IPS-NIHi7 (cell line): ENCODE measurements at regions not wholly inside any gene's neighbourhood (a gene's known extent, or its start where the extent isn't known, plus 50 kb on each side); places are given as distances from the start of the nearest gene placed in this dataset.

Experiments used
- DNase-seq: peaks from one replicate; pipeline ENCODE4 v3.0.0; 2012; ENCODE audit warnings: mixed read lengths; ENCODE audit errors: extremely low spot score

- no peak for DNase-seq
Measured at GRCh38 chr15:62684123-62684808, 358.3 kb upstream of the TPM1 start.

GRCh38 chr15:62691008-62691407, 351.5 kb upstream of the TPM1 start:
- DNase-seq = no peak

- no peak for DNase-seq
Measured at GRCh38 chr15:62697636-62698035, 344.9 kb upstream of the TPM1 start.

- DNase-seq = no peak
Measured at GRCh38 chr15:62698646-62699045, 343.9 kb upstream of the TPM1 start.

GRCh38 chr15:62706317-62706716, 336.2 kb upstream of the TPM1 start:
- no peak for DNase-seq

- no peak for DNase-seq
Measured at GRCh38 chr15:62708470-62708869, 334.1 kb upstream of the TPM1 start.

GRCh38 chr15:62709261-62709660, 333.3 kb upstream of the TPM1 start:
- peak; percentile 39 for DNase-seq

- DNase-seq = no peak
Measured at GRCh38 chr15:62711691-62712454, 330.7 kb upstream of the TPM1 start.

GRCh38 chr15:62712455-62712839, 330.1 kb upstream of the TPM1 start:
- no peak for DNase-seq

- no peak for DNase-seq
Measured at GRCh38 chr15:62715946-62716345, 326.6 kb upstream of the TPM1 start.

- no peak for DNase-seq
Measured at GRCh38 chr15:62717496-62717895, 325.1 kb upstream of the TPM1 start.

- no peak for DNase-seq
Measured at GRCh38 chr15:62719316-62719715, 323.2 kb upstream of the TPM1 start.

- no peak for DNase-seq
Measured at GRCh38 chr15:62722237-62722636, 320.3 kb upstream of the TPM1 start.

- no peak for DNase-seq
Measured at GRCh38 chr15:62726461-62726860, 316.1 kb upstream of the TPM1 start.

- no peak for DNase-seq
Measured at GRCh38 chr15:62727501-62727900, 315.0 kb upstream of the TPM1 start.

- DNase-seq = no peak
Measured at GRCh38 chr15:62730825-62731224, 311.7 kb upstream of the TPM1 start.

GRCh38 chr15:62732078-62732477, 310.5 kb upstream of the TPM1 start:
- no peak for DNase-seq

GRCh38 chr15:62734706-62735105, 307.8 kb upstream of the TPM1 start:
- DNase-seq = peak; percentile 68

GRCh38 chr15:62736756-62737155, 305.8 kb upstream of the TPM1 start:
- DNase-seq = no peak

- no peak for DNase-seq
Measured at GRCh38 chr15:62737551-62737950, 305.0 kb upstream of the TPM1 start.

- DNase-seq = no peak
Measured at GRCh38 chr15:62739082-62739481, 303.5 kb upstream of the TPM1 start.

GRCh38 chr15:62739507-62739906, 303.0 kb upstream of the TPM1 start:
- no peak for DNase-seq
